SK-N-SH (cell line): ENCODE measurements at regions not wholly inside any gene's neighbourhood (a gene's known extent, or its start where the extent isn't known, plus 50 kb on each side); places are given as distances from the start of the nearest gene placed in this dataset.

Experiments used
- CTCF ChIA-PET: fragments of 300-600, 350-600 bp; formaldehyde crosslinking; extraction: SDS; loops from one replicate; lab custom pipeline; 2021; lab: Yijun Ruan, JAX
- POLR2A ChIA-PET: fragments of 350-600 bp; sonication (Branson Sonifier 250); formaldehyde crosslinking; extraction: SDS; loops from one replicate; lab custom pipeline; 2020; ENCODE audit warnings: antibody characterized with exemption, inconsistent platforms; lab: Yijun Ruan, JAX
- DNase-seq: peaks from one replicate; pipeline ENCODE4 v3.0.0; 2012
- H2AFZ ChIP-seq: fragments of 200-600 bp; sonication (generic); 2 replicates; pipeline ENCODE4 v1.8.1; 2016; ENCODE audit warnings: antibody characterized with exemption, mild to moderate bottlenecking, low read depth
- H3F3A ChIP-seq: fragments of 200-600 bp; sonication (generic); replicated peaks from 2 replicates; pipeline ENCODE3; 2016; ENCODE audit warnings: antibody characterized with exemption, mild to moderate bottlenecking; ENCODE audit not compliant: insufficient read depth
- H3K27ac ChIP-seq, 2 experiments: fragments of 200-500 bp in 1 of 2; fragments of 200-600 bp in 1 of 2; sonication (Bioruptor generic) in 1 of 2; sonication (generic), shearing (Covaris generic) in 1 of 2; 2 replicates each; pipeline versions ENCODE4 v1.5.1 to v1.6.1; 2014 to 2016; ENCODE audit warnings: low read depth in 2 of 2, inconsistent platforms in 1 of 2, low read length in 1 of 2, mild to moderate bottlenecking in 1 of 2, mixed read lengths in 1 of 2
- H3K27me3 ChIP-seq: fragments of 200-600 bp; sonication (generic), shearing (Covaris generic); 2 replicates; pipeline ENCODE4 v1.6.1; 2016; ENCODE audit warnings: mixed run types; ENCODE audit not compliant: insufficient read depth
- H3K36me3 ChIP-seq, 2 experiments: fragments of 200-500 bp in 1 of 2; fragments of 200-600 bp in 1 of 2; sonication (Bioruptor generic) in 1 of 2; sonication (generic) in 1 of 2; replicated peaks in 1 of 2; 2 replicates each; pipeline versions ENCODE3 to v1.5.1; 2014 to 2016; ENCODE audit warnings: low read length in 1 of 2, mild to moderate bottlenecking in 1 of 2; ENCODE audit not compliant: insufficient read depth in 2 of 2, control insufficient read depth in 1 of 2
- H3K4me1 ChIP-seq, 2 experiments: fragments of 200-500 bp in 1 of 2; fragments of 200-600 bp in 1 of 2; sonication (Bioruptor generic) in 1 of 2; sonication (generic), shearing (Covaris generic) in 1 of 2; 2 replicates each; pipeline versions ENCODE4 v1.5.1 to v1.6.1; 2014 to 2016; ENCODE audit warnings: low read depth in 1 of 2, low read length in 1 of 2, mixed run types in 1 of 2; ENCODE audit not compliant: insufficient read depth in 2 of 2, control insufficient read depth in 1 of 2
- H3K4me2 ChIP-seq: fragments of 200-600 bp; sonication (generic), shearing (Covaris generic); 2 replicates; pipeline ENCODE4 v1.6.1; 2017; ENCODE audit warnings: mixed run types
- H3K4me3 ChIP-seq, 2 experiments: fragments of 200-500 bp in 1 of 2; fragments of 200-600 bp in 1 of 2; sonication (Bioruptor generic) in 1 of 2; sonication (generic), shearing (Covaris generic) in 1 of 2; 2 replicates each; pipeline versions ENCODE4 v1.5.1 to v1.8.1; 2014 to 2016; ENCODE audit warnings: low read depth in 2 of 2, inconsistent platforms in 1 of 2, low read length in 1 of 2, mild to moderate bottlenecking in 1 of 2, mixed read lengths in 1 of 2, moderate library complexity in 1 of 2
- H3K79me2 ChIP-seq: fragments of 200-600 bp; sonication (generic); 2 replicates; pipeline ENCODE4 v1.8.1; 2017; ENCODE audit warnings: mild to moderate bottlenecking; ENCODE audit not compliant: insufficient read depth
- H3K9ac ChIP-seq: fragments of 200-600 bp; sonication (generic); 2 replicates; pipeline ENCODE4 v1.6.1; 2017; ENCODE audit warnings: mixed run types
- H3K9me2 ChIP-seq: fragments of 200-600 bp; sonication (generic); 2 replicates; pipeline ENCODE4 v1.6.1; 2017; ENCODE audit warnings: mixed run types
- H3K9me3 ChIP-seq: fragments of 200-600 bp; sonication (generic); 2 replicates; pipeline ENCODE4 v1.6.1; 2017; ENCODE audit warnings: mixed run types, mild to moderate bottlenecking, moderate library complexity
- H4K20me1 ChIP-seq: fragments of 200-600 bp; sonication (generic); 2 replicates; pipeline ENCODE4 v1.6.1; 2017; ENCODE audit warnings: mild to moderate bottlenecking, mixed run types; ENCODE audit not compliant: insufficient read depth
- CHD2 ChIP-seq: fragments of 150-350 bp; IDR thresholded peaks from 2 replicates; pipeline ENCODE4 v1.6.1; 2018; ENCODE audit warnings: low read length; ENCODE audit not compliant: partially characterized antibody
- CTCF ChIP-seq: fragments of 200-600 bp; sonication (generic); IDR thresholded peaks from 2 replicates; pipeline ENCODE4 v1.6.1; 2017; ENCODE audit warnings: antibody characterized with exemption, mild to moderate bottlenecking, moderate library complexity
- ELF1 ChIP-seq: IDR thresholded peaks from 2 replicates; pipeline ENCODE4 v1.4.0; 2012
- EP300 ChIP-seq, 2 experiments: IDR thresholded peaks; 2 replicates each; pipeline versions ENCODE4 v1.4.0 to v1.6.1; 2012; ENCODE audit warnings: borderline replicate concordance in 1 of 2, low read depth in 1 of 2, low read length in 1 of 2
- EZH2phosphoT487 ChIP-seq: fragments of 200-600 bp; sonication (generic); IDR thresholded peaks from 2 replicates; pipeline ENCODE4 v1.6.1; 2017; ENCODE audit warnings: low read depth, mixed run types, mild to moderate bottlenecking, antibody characterized with exemption, moderate library complexity, borderline replicate concordance
- FOXJ3 ChIP-seq: sonication (generic); formaldehyde crosslinking; IDR thresholded peaks from 2 replicates; pipeline ENCODE4 v1.5.1; 2020; ENCODE audit warnings: mild to moderate bottlenecking, missing genetic modification reagents
- FOXM1 ChIP-seq: IDR thresholded peaks from 2 replicates; pipeline ENCODE4 v1.4.0; 2012; ENCODE audit warnings: low read depth, mild to moderate bottlenecking
- GATA2 ChIP-seq: sonication (generic); formaldehyde crosslinking; IDR thresholded peaks from 2 replicates; pipeline ENCODE4 v1.5.0; 2020; ENCODE audit warnings: mild to moderate bottlenecking, missing genetic modification reagents
- JUND ChIP-seq: IDR thresholded peaks from 2 replicates; pipeline ENCODE4 v1.4.0; 2012
- MAX ChIP-seq: IDR thresholded peaks from 2 replicates; pipeline ENCODE4 v1.4.0; 2012; ENCODE audit warnings: low read depth
- SIN3A ChIP-seq: IDR thresholded peaks from 2 replicates; pipeline ENCODE4 v1.6.1; 2012; ENCODE audit warnings: low read depth, mild to moderate bottlenecking, low read length, moderate library complexity, borderline replicate concordance
- SMC3 ChIP-seq: IDR thresholded peaks from 2 replicates; pipeline ENCODE4 v1.6.1; 2012; ENCODE audit warnings: low read depth, low read length, improper control_type of control experiment
- USF1 ChIP-seq: IDR thresholded peaks from 2 replicates; pipeline ENCODE4 v1.4.0; 2012; ENCODE audit warnings: low read depth, borderline replicate concordance
- USF2 ChIP-seq: fragments of 150-350 bp; IDR thresholded peaks from 2 replicates; pipeline ENCODE4 v1.6.1; 2017; ENCODE audit warnings: antibody characterized with exemption, low read length, low read depth, borderline replicate concordance
- YY1 ChIP-seq: IDR thresholded peaks from 2 replicates; pipeline ENCODE4 v1.4.0; 2012; ENCODE audit warnings: low read depth, mild to moderate bottlenecking
- ZBTB33 ChIP-seq: IDR thresholded peaks from 2 replicates; pipeline ENCODE4 v1.4.0; 2012; ENCODE audit warnings: low read depth, borderline replicate concordance
- WGBS: methylation state at CpG from one replicate; pipeline ENCODE4 v1.1.6; 2017; ENCODE audit warnings: low lambda C conversion rate; 5-methylcytosine and 5-hydroxymethylcytosine counted together

GRCh38 chr5:4575608-4576007 is 564.5 kb upstream of the ADAMTS16 start:
- CTCF ChIA-PET, result no interaction called here
- DNase-seq, result no peak
- 0% methylated on average over 4 of the region's 4 CpGs for whole genome bisulfite sequencing
- Histone ChIP-seq H3F3A (no peaks in the 10 kb centered on the region), H3K36me3 (no peaks in the 10 kb centered on the region), H3K9me3 (no peaks in the 10 kb centered on the region), H3K9ac (no peak overlapping the region), H3K4me2 (no peak overlapping the region), H3K4me1 (no peaks in the 10 kb centered on the region), H3K9me2 (no peaks in the 10 kb centered on the region), H2AFZ (no peak overlapping the region), H3K79me2 (no peaks in the 10 kb centered on the region), H3K4me3 (no peak overlapping the region), H4K20me1 (no peaks in the 10 kb centered on the region), H3K27ac (no peak overlapping the region), H3K27me3 (0 out of 2 replicates have a peak, but pooled peaks cover 6% of the 10 kb centered on the region)
- TF ChIP-seq JUND (no peak), CHD2 (no peak), USF2 (no peak), SMC3 (no peak), GATA2 (no peak)
- POLR2A ChIA-PET, result no interaction called here

GRCh38 chr5:4576161-4576748 is 563.9 kb upstream of the ADAMTS16 start:
- CTCF ChIA-PET, result no interaction called here

More at GRCh38 chr5:4576161-4576748, 563.9 kb upstream of the ADAMTS16 start:
- H3K4me3 ChIP-seq, result no peak overlapping the region
- no peaks in the 10 kb centered on the region for H3K79me2 ChIP-seq
- 0 out of 2 replicates have a peak, but pooled peaks cover 6% of the 10 kb centered on the region for H3K27me3 ChIP-seq
- no peaks in the 10 kb centered on the region for H3K9me2 ChIP-seq
- H3K27ac ChIP-seq, result no peak overlapping the region
- no peaks in the 10 kb centered on the region for H4K20me1 ChIP-seq
- H3F3A ChIP-seq, result no peaks in the 10 kb centered on the region
- H3K4me1 ChIP-seq, result no peaks in the 10 kb centered on the region
- POLR2A ChIA-PET, result no interaction called here
- no peaks in the 10 kb centered on the region for H3K36me3 ChIP-seq
- H3K9ac ChIP-seq, result no peak overlapping the region
- 0 out of 2 replicates have a peak overlapping the region, but pooled peaks have one; percentile 11 for H3K4me2 ChIP-seq
- H3K9me3 ChIP-seq, result no peaks in the 10 kb centered on the region
- H2AFZ ChIP-seq, result no peak overlapping the region
- 6% methylated on average over 4 of the region's 4 CpGs for WGBS
- no peak for DNase-seq
- TF ChIP-seq SMC3 (no peak), SIN3A (no peak), CTCF (no peak), FOXJ3 (CRISPR knock-in tag) (no peak), FOXM1 (no peak), JUND (no peak), USF1 (no peak), GATA2 (no peak), YY1 (no peak), ELF1 (no peak), MAX (no peak), EP300 (IDR thresholded peaks at IDR 0.05; ENCODE audit: borderline replicate concordance in 1 of 2, low read depth in 1 of 2, low read length in 1 of 2) (no peak), EZH2phosphoT487 (no peak), ZBTB33 (no peak), USF2 (no peak)
